Activated naive CD8-positive, alpha-beta T cell treated with anti-CD3 and anti-CD28 coated beads, Interleukin-2, amount 10 ng/mL, durations not matched to agents 7 days and 5 days (primary cell): ENCODE measurements at regions not wholly inside any gene's neighbourhood (a gene's known extent, or its start where the extent isn't known, plus 50 kb on each side); places are given as distances from the start of the nearest gene placed in this dataset.

ENCODE experiments used
- ATAC-seq: fragments of 150-1000 bp; cut with Tn5 transposase; one replicate; pipeline ENCODE4 v1.10.0; 2021; ENCODE audit warnings: low read depth, moderate library complexity
- POLR2A ChIA-PET: fragments of 350-600 bp; sonication (Branson Sonifier 250); formaldehyde crosslinking; loops from one replicate; lab custom pipeline; 2021; ENCODE audit warnings: antibody characterized with exemption; lab: Charles Lee
- DNase-seq: peaks from one replicate; pipeline ENCODE4 v3.0.0; 2021
- H3K27ac Mint-ChIP-seq: one replicate; pipeline ENCODE4 v1.8.0; 2022; ENCODE audit warnings: mild to moderate bottlenecking, mixed read lengths
- H3K27me3 Mint-ChIP-seq: one replicate; pipeline ENCODE4 v1.8.0; 2022; ENCODE audit warnings: mild to moderate bottlenecking, moderate library complexity, mixed read lengths
- H3K36me3 Mint-ChIP-seq: one replicate; pipeline ENCODE4 v1.8.0; 2021; ENCODE audit warnings: mild to moderate bottlenecking, mixed read lengths
- H3K4me1 Mint-ChIP-seq: one replicate; pipeline ENCODE4 v1.8.0; 2021; ENCODE audit warnings: mixed read lengths
- H3K4me3 Mint-ChIP-seq: one replicate; pipeline ENCODE4 v1.8.0; 2022; ENCODE audit warnings: mild to moderate bottlenecking, moderate library complexity, mixed read lengths
- H3K9me3 Mint-ChIP-seq: one replicate; pipeline ENCODE4 v1.8.0; 2021; ENCODE audit warnings: mixed read lengths

GRCh38 chr3:182606905-182607504 lies 186.3 kb upstream of the ATP11B start:
- Mint-ChIP-seq H3K9me3 (no peaks in the 10 kb centered on the region), H3K4me3 (no peak overlapping the region), H3K36me3 (no peaks in the 10 kb centered on the region), H3K27me3 (no peaks in the 10 kb centered on the region), H3K27ac (no peak overlapping the region), H3K4me1 (no peaks in the 10 kb centered on the region)
- ATAC-seq (no peak), DNase-seq (no peak)
- POLR2A ChIA-PET = no interaction called here

- ATAC-seq = no peak
- no peaks in the 10 kb centered on the region for H3K36me3 Mint-ChIP-seq
- DNase-seq = no peak
- H3K27me3 Mint-ChIP-seq = no peaks in the 10 kb centered on the region
- no peak overlapping the region for H3K4me3 Mint-ChIP-seq
- POLR2A ChIA-PET = no interaction called here
- no peaks in the 10 kb centered on the region for H3K4me1 Mint-ChIP-seq
- H3K27ac Mint-ChIP-seq = no peak overlapping the region
- no peaks in the 10 kb centered on the region for H3K9me3 Mint-ChIP-seq
These were observed 184.5 kb upstream of the ATP11B start for GRCh38 chr3:182608832-182609231.

GRCh38 chr3:182609575-182610156 lies 183.6 kb upstream of the ATP11B start:
- POLR2A ChIA-PET = no interaction called here
- H3K4me3 Mint-ChIP-seq = no peak overlapping the region
- DNase-seq = no peak
- no peak for ATAC-seq
- no peaks in the 10 kb centered on the region for H3K27me3 Mint-ChIP-seq
- no peaks in the 10 kb centered on the region for H3K4me1 Mint-ChIP-seq
- no peaks in the 10 kb centered on the region for H3K36me3 Mint-ChIP-seq
- H3K27ac Mint-ChIP-seq = no peak overlapping the region
- H3K9me3 Mint-ChIP-seq = no peaks in the 10 kb centered on the region

- Mint-ChIP-seq H3K27me3 (no peaks in the 10 kb centered on the region), H3K4me1 (no peaks in the 10 kb centered on the region), H3K27ac (no peak overlapping the region), H3K4me3 (no peak overlapping the region), H3K36me3 (no peaks in the 10 kb centered on the region), H3K9me3 (no peaks in the 10 kb centered on the region)
- POLR2A ChIA-PET = no interaction called here
- DNase-seq (no peak), ATAC-seq (no peak)
These were observed 181.0 kb upstream of the ATP11B start for GRCh38 chr3:182612332-182612731.

GRCh38 chr3:182617500-182617899 lies 175.8 kb upstream of the ATP11B start:
- H3K4me1 Mint-ChIP-seq = no peaks in the 10 kb centered on the region
- no peak for DNase-seq
- H3K27me3 Mint-ChIP-seq = peaks cover 2% of the 10 kb centered on the region
- H3K9me3 Mint-ChIP-seq = no peaks in the 10 kb centered on the region
- H3K4me3 Mint-ChIP-seq = no peak overlapping the region
- H3K36me3 Mint-ChIP-seq = no peaks in the 10 kb centered on the region
- H3K27ac Mint-ChIP-seq = no peak overlapping the region
- POLR2A ChIA-PET = no interaction called here
- no peak for ATAC-seq

- DNase-seq = no peak
These were observed 175.1 kb upstream of the ATP11B start for GRCh38 chr3:182618085-182618732.

GRCh38 chr3:182618981-182619591 lies 174.2 kb upstream of the ATP11B start:
- POLR2A ChIA-PET = no interaction called here
- Mint-ChIP-seq H3K9me3 (no peaks in the 10 kb centered on the region), H3K36me3 (no peaks in the 10 kb centered on the region), H3K27me3 (peaks cover 6% of the 10 kb centered on the region), H3K4me1 (no peaks in the 10 kb centered on the region), H3K27ac (no peak overlapping the region), H3K4me3 (no peak overlapping the region)
- DNase-seq (no peak), ATAC-seq (no peak)

More at GRCh38 chr3:182618085-182618732, 175.1 kb upstream of the ATP11B start:
- Mint-ChIP-seq H3K9me3 (no peaks in the 10 kb centered on the region), H3K36me3 (no peaks in the 10 kb centered on the region), H3K4me3 (no peak overlapping the region), H3K27ac (no peak overlapping the region), H3K4me1 (no peaks in the 10 kb centered on the region), H3K27me3 (peaks cover 4% of the 10 kb centered on the region)
- POLR2A ChIA-PET = no interaction called here
- ATAC-seq = no peak

GRCh38 chr3:182620723-182621434 lies 172.4 kb upstream of the ATP11B start:
- POLR2A ChIA-PET = no interaction called here
- no peaks in the 10 kb centered on the region for H3K4me1 Mint-ChIP-seq
- ATAC-seq (no peak), DNase-seq (no peak)
- H3K4me3 Mint-ChIP-seq = no peak overlapping the region
- no peaks in the 10 kb centered on the region for H3K36me3 Mint-ChIP-seq
- H3K27me3 Mint-ChIP-seq = peaks cover 6% of the 10 kb centered on the region
- H3K9me3 Mint-ChIP-seq = no peaks in the 10 kb centered on the region
- no peak overlapping the region for H3K27ac Mint-ChIP-seq

GRCh38 chr3:182621435-182622240 lies 171.7 kb upstream of the ATP11B start:
- POLR2A ChIA-PET = no interaction called here
- H3K36me3 Mint-ChIP-seq = no peaks in the 10 kb centered on the region
- peaks cover 10% of the 10 kb centered on the region for H3K27me3 Mint-ChIP-seq
- peaks cover 3% of the 10 kb centered on the region for H3K4me1 Mint-ChIP-seq
- H3K9me3 Mint-ChIP-seq = no peaks in the 10 kb centered on the region
- no peak overlapping the region for H3K4me3 Mint-ChIP-seq
- DNase-seq = no peak
- no peak overlapping the region for H3K27ac Mint-ChIP-seq
- no peak for ATAC-seq

- H3K27ac Mint-ChIP-seq = no peak overlapping the region
- H3K27me3 Mint-ChIP-seq = peaks cover 11% of the 10 kb centered on the region
- ATAC-seq = no peak
- POLR2A ChIA-PET = no interaction called here
- no peak overlapping the region for H3K4me3 Mint-ChIP-seq
- H3K9me3 Mint-ChIP-seq = no peaks in the 10 kb centered on the region
- H3K36me3 Mint-ChIP-seq = no peaks in the 10 kb centered on the region
- no peak for DNase-seq
- H3K4me1 Mint-ChIP-seq = peaks cover 3% of the 10 kb centered on the region
These were observed 171.1 kb upstream of the ATP11B start for GRCh38 chr3:182622241-182622545.

- Mint-ChIP-seq H3K27me3 (peaks cover 13% of the 10 kb centered on the region), H3K4me3 (no peak overlapping the region), H3K36me3 (no peaks in the 10 kb centered on the region), H3K4me1 (peaks cover 3% of the 10 kb centered on the region), H3K9me3 (no peaks in the 10 kb centered on the region), H3K27ac (no peak overlapping the region)
- POLR2A ChIA-PET = no interaction called here
- no peak for DNase-seq
- ATAC-seq = no peak
These were observed 166.5 kb upstream of the ATP11B start for GRCh38 chr3:182626484-182627467.

- ATAC-seq = no peak
- DNase-seq = no peak
- Mint-ChIP-seq H3K4me1 (peaks cover 3% of the 10 kb centered on the region), H3K36me3 (no peaks in the 10 kb centered on the region), H3K27ac (no peak overlapping the region), H3K9me3 (no peaks in the 10 kb centered on the region), H3K27me3 (peaks cover 10% of the 10 kb centered on the region), H3K4me3 (no peak overlapping the region)
- POLR2A ChIA-PET = no interaction called here
These were observed 164.8 kb upstream of the ATP11B start for GRCh38 chr3:182628531-182628930.
